GM18502 (cell line): ENCODE measurements at regions not wholly inside any gene's neighbourhood (a gene's known extent, or its start where the extent isn't known, plus 50 kb on each side); places are given as distances from the start of the nearest gene placed in this dataset.
"Not testable (repeated sequence)": the region's sequence is repeated elsewhere in the genome, so short reads cannot be mapped to it uniquely, and the experiment has no call there.

Experiments used
- ATAC-seq: cut with Tn5 transposase; IDR thresholded peaks from one replicate; pipeline ENCODE4 v1.9.1; 2021; ENCODE audit warnings: mild to moderate bottlenecking; ENCODE audit not compliant: unreplicated experiment, poor library complexity

GRCh38 chr7:142638581-142638980, 110.7 kb upstream of the PRSS1 start:
- ATAC-seq, result no peak

GRCh38 chr7:142637240-142637639, 112.0 kb upstream of the PRSS1 start:
- ATAC-seq, result no peak

- no peak for ATAC-seq
Observed at GRCh38 chr7:142636751-142637150, 112.5 kb upstream of the PRSS1 start.

GRCh38 chr7:142636107-142636506, 113.2 kb upstream of the PRSS1 start:
- not testable (repeated sequence) for ATAC-seq

GRCh38 chr7:142632271-142633134, 116.8 kb upstream of the PRSS1 start:
- ATAC-seq, result peak; percentile 99

GRCh38 chr7:142629588-142630260, 119.5 kb upstream of the PRSS1 start:
- ATAC-seq, result no peak

- no peak for ATAC-seq
Observed at GRCh38 chr7:142628945-142629344, 120.3 kb upstream of the PRSS1 start.

GRCh38 chr7:142627223-142627622, 122.0 kb upstream of the PRSS1 start:
- not testable (repeated sequence) for ATAC-seq

GRCh38 chr7:142626420-142627035, 122.7 kb upstream of the PRSS1 start:
- peak; percentile 89 for ATAC-seq

- not testable (repeated sequence) for ATAC-seq
Observed at GRCh38 chr7:142625216-142625615, 124.1 kb upstream of the PRSS1 start.

GRCh38 chr7:142620402-142620801, 128.9 kb upstream of the PRSS1 start:
- no peak for ATAC-seq

- ATAC-seq, result no peak
Observed at GRCh38 chr7:142618655-142619351, 130.5 kb upstream of the PRSS1 start.

- ATAC-seq, result no peak
Observed at GRCh38 chr7:142616842-142617241, 132.4 kb upstream of the PRSS1 start.

GRCh38 chr7:142616121-142616643, 133.1 kb upstream of the PRSS1 start:
- ATAC-seq, result no peak

GRCh38 chr7:142615508-142615907, 133.8 kb upstream of the PRSS1 start:
- no peak for ATAC-seq

GRCh38 chr7:142614116-142614515, 135.2 kb upstream of the PRSS1 start:
- ATAC-seq, result no peak

GRCh38 chr7:142612237-142612881, 136.9 kb upstream of the PRSS1 start:
- no peak for ATAC-seq

GRCh38 chr7:142611566-142612236, 137.6 kb upstream of the PRSS1 start:
- no peak for ATAC-seq
